ENCODE measurements at regions not wholly inside any gene's neighbourhood (a gene's known extent, or its start where the extent isn't known, plus 50 kb on each side); places are given as distances from the start of the nearest gene placed in this dataset.
"Not testable (repeated sequence)": the region's sequence is repeated elsewhere in the genome, so short reads cannot be mapped to it uniquely, and the experiment has no call there.

DNA sequence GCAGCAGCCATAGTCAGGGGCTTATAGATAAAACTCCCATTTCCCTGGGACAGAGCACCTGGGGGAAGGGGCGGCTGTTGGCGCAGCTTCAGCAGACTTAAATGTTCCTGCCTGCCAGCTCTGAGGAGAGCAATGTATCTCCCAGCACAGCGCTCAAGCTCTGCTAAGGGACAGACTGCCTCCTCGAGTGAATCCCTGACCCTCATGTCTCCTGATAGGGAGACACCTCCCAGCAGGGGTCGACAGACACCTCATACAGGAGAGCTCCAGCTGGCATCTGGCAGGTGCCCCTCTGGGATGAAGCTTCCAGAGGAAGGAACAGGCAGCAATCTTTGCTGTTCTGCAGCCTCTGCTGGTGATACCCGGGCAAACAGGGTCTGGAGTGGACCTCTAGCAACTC lies 189.3 kb upstream of the EGLN3 start:
- TF ChIP-seq POLR2AphosphoS5, POLR2A (IDR thresholded peaks at IDR 0.05; ENCODE audit: low read depth, low read length): not testable (repeated sequence)

All from GM12892 (cell line).